Epidermal melanocyte (primary cell): ENCODE measurements at regions not wholly inside any gene's neighbourhood (a gene's known extent, or its start where the extent isn't known, plus 50 kb on each side); places are given as distances from the start of the nearest gene placed in this dataset.
"Not testable (repeated sequence)": the region's sequence is repeated elsewhere in the genome, so short reads cannot be mapped to it uniquely, and the experiment has no call there.

Source experiments
- DNase-seq: peaks from one replicate; pipeline ENCODE4 v3.0.0; 2011; ENCODE audit warnings: low spot score; ENCODE audit not compliant: insufficient read length

DNA sequence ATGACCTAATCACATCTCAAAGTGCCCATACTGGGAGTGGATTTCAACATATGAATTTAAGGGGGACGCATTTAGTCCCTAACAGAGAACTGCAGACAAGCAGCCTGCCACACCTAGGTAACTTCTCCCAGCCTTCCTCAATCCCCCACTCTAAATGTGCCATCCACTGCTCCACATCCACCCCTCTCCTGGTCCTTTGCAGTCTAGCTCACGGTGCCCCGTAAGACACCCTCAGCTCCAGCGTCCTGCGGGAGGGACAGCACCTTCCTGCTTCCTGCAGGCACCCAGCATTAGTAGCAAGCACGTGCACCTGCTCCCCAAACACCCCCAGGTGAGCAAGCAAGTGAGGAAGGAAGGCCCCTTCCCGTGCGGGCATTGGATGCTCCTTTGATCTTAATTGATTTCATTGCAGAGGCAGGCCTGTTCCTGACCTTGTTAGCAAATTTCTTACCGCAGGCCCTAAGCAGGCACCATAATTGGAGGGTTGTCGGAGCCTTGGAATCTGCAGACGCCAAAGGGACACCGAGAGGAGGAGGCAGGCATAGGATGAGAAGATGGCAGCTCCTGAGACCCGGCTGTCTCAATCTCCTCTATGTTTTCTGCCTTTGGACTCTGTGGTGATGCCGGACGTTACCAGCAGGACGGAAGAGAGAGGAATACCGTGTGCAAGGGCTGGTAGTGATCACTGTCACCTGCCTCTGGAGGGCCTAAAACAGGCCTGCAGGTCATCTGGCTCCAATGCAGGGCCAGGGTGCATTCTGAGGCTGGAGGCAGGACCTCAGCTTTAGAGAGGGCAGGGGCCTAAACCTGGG lies 75.8 kb upstream of the CHST15 start:
- DNase-seq = no peak

DNA sequence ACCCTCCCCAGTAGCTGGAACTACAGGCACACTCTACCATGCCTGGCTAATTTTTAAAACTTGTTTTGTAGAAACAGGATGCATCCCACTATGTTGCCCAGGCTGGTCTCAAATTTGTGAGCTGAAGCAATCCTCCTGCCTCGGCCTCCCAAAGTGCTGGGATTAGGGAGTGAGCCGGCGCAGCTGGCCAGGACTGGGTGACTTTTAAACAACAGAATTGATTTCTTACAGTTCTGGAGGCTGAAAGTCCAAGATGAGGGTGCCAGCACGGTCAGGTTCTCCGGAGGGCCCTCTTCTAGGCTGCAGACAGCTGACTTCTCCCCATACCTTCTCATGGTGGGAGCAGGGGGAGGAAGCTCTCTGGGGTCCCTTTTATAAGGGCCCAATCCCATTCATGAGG lies 75.2 kb upstream of the CHST15 start:
- DNase-seq = no peak

DNA sequence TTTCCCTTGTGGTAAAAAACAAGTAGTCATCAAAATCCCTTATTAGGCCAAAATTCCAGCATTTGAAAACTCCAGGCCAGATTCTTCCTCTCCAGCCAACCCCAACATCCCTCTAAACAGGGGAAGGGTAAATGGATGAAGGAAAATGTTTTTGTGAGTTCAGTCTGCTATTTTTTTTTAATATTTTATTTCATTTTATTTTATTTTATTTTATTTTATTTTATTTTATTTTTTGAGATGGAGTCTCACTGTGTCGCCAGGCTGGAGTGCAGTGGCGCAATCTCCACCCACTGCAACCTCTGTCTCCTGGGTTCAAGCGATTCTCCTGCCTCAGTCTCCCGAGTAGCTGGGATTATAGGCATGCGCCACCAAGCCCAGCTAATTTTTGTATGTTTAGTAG lies 74.5 kb upstream of the CHST15 start:
- not testable (repeated sequence) for DNase-seq

DNA sequence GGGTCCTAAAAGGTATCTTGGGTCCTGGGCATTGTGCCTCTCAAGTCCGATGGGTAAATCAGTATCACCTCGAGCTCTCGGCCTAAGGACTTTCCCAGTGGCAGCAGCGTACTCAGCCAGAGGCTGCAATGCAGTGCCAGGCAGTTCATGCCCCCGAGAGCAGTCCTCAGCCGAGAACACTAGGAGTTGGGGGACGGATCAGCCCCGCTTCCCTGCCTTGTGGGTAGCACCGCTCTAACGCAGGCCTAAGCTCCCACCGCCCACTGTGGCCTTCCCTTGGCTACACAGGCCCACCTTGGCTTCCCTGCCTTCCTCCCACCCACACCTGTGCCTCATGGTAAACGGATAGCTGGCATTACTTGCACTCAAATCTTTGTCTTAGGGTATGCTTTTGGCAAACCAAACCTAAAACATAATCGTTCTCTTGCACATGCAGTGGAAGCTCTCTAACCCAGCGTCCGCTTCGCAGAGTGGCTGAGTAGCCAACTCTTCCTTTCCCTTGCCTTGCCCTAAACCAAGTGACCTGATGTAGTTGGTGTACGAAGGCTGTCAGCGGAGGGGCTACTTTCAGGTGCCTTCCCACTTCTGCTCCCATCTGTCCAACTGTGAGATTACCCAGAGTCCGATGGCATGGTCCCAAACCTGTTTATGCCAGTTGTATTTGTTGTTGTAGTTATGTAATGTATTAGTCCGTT lies 73.2 kb upstream of the CHST15 start:
- DNase-seq = no peak

DNA sequence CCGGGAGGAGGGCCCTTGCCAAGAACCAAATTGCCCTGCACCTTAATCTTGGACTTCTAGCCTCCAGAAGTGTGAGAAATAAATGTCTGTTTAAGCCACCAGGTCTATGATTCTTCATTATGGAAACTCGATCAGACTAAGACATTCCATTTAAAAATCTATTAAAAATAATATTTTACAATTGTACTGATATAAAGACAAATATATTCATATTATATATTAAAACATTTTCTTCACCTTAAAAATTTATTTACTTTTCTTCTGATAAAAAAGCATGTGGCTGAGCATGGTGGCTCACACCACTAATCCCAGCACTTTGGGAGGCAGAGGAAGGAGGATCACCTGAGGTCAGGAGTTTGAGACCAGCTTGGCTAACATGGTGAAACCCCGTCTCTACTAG lies 72.4 kb upstream of the CHST15 start:
- DNase-seq = no peak

DNA sequence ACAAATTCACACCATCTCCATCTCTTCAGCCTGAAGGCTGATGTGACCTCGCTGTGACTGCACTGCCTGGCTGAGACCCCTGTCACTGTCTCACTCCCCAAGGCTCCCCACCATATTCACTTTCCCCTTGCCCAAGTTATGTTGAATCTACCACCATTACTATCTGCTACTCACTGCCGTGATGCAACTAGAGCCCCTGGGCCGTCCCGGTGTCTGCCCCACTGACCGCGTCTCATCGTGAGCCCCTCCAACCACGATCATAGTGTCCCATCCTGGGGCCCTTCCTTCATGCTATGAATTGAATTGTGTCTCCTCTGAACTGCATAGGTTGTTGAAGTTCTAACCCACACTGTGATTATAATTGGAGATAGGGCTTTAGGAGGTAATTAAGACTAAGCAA lies 71.9 kb upstream of the CHST15 start:
- DNase-seq = no peak

DNA sequence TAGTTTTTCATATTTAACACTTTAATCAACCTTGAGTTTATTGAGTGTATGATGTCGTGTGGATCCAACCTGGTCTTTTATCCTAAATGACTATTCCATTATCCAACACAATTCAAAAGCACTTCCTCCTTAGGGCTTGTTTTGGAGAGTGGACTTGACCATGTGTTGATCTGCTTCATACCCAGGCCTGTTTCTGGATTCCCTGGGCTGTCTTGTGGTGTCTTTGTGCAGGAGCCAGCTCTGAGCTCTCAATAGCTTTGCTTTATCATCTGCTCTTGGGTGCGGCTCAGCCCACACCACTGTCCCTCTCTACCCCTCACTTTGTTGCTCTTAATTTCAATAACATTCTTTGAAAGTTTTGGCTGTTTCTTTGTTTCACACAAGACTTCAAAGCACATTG lies 70.9 kb upstream of the CHST15 start:
- no peak for DNase-seq

DNA sequence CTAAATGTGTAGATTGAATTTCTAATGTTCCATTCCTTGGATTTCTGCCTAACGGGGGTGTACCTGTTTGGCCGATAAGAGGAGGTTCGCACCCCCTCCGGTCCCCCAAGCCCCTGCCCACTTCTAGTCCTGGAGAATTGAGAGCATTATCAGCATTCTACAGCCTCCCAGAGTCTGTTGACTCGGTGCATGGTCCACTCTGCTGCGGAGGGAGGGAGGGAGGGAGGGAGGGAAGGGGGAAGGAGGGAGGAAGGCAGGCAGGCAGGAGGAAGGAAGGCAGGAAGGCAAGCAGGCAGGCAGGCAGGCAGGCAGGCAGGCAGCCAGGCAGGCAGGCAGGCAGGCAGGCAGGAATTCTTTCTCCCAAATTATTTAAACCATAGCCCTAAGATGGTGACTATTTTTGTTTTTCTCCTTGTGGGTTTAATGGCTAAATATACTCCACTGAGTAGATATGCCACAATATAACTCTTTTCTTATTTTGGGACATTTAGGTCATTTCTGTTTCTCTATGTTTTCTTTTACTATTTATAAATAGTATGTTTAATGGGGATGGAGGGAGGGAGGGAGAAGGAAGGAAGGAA lies 69.5 kb upstream of the CHST15 start:
- no peak for DNase-seq

DNA sequence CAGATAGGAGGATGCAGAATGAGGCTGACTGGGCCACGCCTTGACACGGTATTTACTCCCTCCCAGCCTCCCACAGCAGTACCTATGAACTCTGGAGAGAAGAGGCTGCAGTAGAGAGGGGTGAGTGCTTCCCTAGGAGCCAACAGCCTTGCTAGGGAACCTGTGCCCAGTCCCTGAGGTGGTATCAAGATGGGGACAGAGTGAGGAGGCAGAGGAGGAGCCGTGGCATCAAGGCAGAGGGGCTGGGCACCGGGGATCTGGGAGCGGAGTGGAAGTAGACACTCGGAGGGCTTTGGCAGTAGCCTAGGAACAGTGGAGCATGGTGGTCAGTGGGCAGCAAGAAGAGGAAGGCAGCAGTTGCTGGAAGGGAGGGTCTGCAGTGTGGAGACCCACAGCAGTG lies 68.7 kb upstream of the CHST15 start:
- DNase-seq = no peak

DNA sequence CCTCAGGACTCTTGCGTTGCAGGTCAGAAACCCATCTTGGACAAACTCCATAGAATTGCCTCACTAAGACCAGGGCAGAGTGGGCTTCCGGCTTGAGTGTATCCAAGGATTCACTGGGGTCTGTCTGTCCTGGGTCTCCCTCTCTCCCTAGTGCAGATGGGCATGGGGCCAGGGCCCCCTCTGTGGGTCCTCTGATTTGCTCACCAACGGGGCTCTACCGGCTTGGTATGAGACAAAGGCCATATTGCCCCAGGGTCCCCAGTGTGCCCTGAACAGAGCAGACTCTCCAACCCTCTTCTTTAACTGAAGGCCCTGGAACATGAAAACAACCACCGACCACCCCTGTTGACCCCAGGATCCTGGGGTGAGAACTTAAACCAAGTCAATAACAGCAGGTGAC lies 68.2 kb upstream of the CHST15 start:
- no peak for DNase-seq

DNA sequence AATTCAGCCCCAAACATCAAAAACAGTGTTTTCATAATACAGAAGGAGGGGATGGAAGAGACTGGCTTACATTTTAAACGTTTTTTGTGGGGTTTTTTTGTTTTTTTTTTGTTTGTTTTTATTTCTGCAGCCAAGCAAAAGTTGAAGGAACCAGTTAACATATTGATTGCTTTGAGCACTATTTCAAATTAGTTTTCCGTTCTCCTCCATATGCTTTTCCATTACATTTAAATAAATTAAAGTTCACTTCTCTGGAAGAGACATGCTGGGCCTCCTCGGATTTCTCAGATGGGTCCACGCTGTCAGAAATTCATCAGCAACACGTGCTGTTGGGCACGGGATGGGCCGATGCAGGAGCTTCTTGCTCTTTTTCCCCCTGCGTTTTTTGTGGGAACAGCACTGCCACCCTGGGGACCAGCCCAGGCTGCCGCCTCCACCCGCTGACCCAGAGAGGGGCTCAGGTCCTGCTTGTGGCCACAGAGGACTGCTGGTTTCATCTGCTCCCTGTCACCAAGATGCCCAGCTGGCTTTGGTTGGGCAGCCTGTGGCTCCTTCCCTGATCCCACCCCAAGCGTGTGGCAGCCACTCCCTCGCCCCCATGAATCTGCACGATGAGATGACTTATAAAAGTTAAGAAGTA lies 67.7 kb upstream of the CHST15 start:
- no peak for DNase-seq

DNA sequence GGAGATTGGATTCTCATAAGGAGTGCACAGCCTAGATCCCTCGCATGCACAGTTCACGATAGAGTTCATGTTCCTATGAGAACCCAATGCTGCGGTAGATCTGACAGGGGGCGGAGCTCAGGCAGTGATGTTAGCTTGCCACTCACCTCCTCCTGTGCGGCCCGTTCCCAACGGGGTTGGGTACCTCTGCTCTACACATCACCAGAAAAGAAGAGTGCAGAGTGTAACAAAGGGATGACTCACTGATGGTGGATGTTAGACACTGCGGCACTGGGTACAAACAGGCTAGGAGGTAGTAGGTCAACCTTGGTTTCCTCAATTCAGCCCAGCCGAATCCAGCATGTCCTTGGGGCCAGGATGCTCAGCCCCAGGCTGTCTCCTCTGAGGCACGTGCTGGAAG lies 66.8 kb upstream of the CHST15 start:
- no peak for DNase-seq

DNA sequence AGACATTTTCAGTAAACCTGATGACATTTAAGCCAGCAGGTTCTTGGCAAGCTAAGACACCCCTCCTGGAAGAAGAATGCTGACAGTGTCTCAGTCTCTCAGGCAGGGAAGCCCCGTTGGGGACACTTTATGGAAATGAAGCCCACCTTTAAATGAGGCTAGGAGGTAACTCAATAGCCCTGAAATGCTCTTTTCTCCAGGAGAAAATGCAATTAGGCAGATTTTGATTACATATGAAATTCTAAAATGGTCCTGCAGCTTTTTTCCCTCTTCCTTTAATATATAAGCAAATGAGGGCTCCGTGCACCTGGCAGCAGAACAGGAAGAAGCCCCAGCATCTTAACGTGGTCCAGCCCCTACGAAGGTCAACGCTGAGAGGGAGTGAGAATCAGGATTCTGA lies 65.8 kb upstream of the CHST15 start:
- no peak for DNase-seq

DNA sequence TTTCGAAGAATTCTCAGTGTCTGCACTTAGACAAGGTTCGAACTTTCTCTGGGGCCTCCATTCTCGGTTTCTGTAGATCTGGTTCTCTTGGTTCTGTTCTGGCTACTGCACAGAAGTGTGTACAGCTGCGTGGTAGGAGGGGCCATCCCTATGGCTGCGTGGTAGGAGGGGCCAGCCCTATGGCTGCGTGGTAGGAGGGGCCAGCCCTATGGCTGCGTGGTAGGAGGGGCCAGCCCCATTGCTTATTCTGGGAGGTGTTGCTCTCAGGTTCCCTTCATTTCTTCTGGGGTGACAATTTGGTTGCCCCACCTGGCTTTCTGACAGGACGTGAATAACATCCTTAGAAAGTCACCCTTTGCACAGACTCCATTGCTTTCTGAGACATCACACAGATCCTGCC lies 65.2 kb upstream of the CHST15 start:
- no peak for DNase-seq

DNA sequence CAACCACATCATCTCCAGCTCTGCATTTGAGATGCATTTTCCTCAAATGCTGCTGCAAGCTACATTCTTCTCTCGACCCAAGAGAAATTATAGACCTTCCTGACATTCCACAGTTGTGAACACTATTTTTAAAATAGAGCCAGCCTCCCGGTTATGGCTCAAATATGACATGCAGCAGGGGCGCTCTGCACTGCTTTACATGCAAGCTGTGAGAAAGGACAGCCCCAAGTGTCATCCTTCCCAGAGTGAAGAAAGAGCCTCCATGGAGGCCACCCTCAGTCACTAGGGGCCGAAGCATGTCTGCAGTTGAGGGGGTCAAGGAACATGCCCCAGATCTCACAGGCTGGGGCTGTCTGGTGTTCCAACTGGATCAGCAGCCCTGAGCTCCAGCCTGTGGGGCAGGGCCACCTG lies 63.9 kb upstream of the CHST15 start:
- DNase-seq = no peak

DNA sequence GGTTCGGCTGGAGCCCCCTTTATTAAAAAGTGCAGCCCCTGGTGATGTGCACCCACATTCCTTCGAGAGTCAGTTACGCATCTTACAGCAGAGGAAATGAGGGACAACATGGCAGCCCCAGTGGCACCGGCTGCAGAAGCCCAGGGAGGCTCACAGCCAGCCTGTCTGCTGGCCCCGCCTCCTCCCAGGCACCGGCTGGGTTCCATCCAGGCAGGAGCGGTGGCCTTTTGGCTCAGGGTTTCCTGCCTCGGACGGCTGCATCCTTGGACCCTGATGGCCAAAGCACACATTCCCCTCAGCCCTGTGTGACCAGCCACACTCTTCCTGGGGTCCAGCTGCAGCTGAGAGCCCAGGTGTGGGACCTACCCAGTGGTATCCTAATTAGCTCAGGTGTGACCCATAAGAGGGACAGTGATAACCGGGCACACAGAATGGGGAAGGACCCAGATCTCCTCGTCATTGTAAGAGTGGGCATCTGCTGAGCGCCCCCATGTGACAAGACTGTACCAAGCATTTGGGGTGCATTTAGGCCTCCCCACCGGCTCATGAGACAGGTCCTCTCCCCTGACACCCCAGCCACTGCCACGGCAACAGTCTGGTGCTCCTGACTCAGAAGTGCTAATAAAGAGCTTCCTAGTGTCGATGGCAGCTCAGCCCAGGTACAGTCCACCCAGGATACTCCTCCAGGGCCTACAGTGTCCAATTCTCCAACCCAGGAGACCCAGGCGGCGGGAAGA lies 63.3 kb upstream of the CHST15 start:
- no peak for DNase-seq

DNA sequence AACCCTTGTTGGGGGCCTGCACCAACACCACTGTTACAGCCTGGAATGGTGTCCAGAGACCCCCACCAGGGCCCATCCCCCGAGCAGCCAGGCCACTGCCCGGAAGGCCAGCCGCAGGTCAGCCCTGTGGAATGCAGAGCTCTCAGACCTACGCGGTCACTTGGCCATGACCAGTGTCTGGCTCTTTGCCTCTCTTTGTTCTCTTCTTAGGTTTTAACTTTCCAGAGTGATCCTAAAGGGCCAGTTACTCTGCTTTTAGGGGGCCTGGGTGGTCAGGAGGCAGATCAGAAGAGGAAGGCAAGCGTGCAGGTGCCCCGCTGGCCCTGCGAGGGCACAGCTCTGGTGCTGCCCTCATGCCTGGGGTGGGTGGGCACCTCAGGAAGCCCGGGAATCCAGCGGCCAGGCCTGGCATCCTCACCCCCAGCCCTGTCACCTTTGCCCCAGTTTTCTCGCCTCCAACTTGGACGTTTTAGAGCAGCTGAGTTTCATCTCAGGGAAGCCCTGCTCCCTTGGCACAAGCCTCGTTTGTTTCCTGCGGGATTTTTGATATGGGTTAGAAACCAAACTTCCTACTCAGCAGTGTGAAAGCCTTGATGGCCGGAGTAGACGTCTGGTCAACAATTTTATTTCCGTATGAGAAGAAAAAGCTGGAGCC lies 62.5 kb upstream of the CHST15 start:
- no peak for DNase-seq

DNA sequence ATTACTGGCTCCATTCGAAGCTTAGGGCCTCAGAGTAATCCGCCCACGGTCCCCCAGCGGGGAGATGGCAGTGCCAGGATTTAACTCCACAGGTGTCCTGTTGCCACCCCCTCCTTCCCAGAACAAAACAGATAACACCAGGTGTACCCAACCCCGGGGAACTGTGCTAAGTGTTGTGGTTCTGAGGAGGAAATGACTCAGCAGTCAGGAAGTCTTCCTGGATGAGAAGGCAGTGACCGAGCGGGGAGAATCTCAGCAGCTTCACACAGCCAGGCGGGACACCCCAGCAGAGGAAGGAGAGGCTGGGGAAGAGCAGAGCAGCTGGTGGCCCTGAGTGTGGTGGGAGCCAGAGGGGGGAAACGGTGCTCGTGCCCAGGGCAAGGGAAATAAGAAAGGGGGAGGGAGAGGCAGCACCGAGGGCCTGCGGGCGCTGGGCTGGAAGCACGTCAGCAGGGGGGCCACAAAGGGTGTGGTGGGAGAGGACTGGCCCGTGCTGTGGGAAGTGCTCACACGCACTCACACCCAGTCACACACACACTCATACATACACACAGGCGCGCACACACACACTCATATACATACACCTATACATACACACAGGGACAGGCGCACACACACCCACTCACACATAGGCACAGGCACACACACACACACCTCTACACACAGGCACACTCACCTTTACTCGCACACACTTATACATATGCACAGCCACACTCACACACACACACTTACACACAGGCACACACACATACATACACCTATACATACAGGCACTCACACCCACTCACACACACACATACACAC lies 59.8 kb upstream of the CHST15 start:
- DNase-seq = no peak

DNA sequence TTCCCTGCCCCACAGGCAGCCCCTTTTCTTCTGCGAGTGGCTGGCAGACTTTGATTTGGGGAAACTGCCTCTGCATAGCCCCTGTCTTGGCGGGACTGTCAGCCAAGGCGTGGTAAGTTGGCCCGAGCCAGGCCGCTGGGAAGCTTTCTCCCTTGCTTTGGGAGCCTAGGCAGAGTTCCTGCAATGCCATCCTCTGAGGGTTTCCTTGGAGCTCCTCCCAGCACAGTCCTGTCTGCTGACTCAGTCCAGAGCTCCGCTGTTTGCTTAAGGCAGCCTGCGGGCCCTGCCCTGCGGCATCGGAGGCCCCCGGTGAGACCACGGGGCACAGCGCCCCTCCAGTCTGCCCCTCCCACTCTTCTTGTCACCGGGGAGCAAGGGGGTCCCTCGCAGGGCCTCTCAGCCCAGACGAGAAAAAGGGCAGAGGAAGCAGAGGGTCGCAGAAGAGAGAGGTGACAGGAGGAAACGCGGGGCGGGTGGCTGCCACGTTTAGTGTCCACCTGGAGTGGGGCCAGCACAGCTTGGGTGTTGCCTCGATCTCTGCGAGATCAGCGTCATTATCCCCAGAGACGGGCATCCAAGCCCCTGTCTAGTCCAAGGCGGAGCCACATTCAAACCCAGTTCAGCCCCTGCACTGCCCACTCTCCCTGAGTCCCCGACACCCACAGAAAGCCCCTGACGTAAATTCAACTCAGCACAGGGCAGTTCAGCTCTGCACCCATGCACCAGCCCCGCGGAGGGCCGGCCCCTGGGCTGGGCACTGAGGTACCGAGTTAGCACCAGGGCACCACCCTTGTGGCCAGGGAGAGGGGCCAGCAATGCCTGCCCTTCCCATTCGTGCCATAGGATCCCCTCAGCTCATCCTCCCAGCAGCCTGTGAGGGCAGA lies 59.0 kb upstream of the CHST15 start:
- peak; percentile 50 for DNase-seq
